ENCODE measurements at regions not wholly inside any gene's neighbourhood (a gene's known extent, or its start where the extent isn't known, plus 50 kb on each side); places are given as distances from the start of the nearest gene placed in this dataset.
"Not testable (repeated sequence)": the region's sequence is repeated elsewhere in the genome, so short reads cannot be mapped to it uniquely, and the experiment has no call there.

DNA sequence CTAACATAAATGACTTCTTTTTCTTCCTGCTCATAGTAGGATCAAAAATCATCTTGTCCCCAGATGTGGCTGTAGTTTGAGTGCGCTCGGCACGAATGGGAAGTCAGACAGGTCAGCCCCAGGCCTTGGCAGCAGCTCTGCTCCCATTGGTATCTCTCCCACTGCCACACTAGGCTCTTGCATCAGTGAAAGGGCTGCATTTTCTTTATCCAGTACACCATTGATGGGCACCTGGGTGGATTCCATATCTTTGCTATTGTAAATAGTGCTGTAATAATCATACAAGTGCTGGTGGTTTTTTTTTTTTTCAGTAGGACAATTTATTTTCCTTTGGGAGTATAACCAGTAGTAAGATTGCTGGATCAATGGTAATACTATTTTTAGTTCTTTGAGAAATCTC is 865.5 kb downstream of the CCDC85A start:
- no peak for DNase-seq

DNA sequence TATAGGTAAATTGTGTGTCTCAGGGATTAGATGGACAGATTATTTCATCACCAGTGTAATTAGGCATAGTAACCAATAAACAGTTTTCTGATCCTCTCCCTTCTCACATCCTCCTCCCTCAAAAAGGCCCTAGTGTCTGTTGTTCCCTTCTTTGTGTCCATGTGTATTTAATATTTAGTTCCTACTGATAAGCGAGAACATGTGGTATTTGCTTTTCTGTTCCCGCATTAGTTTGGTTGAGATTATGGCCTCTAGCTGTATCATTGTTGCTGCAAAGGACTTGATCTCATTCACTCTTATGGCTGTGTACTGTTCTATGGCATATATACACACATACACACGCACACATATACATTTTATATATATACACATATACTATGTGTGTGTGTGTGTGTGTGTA is 866.2 kb downstream of the CCDC85A start:
- no peak for DNase-seq

GRCh38 chr2:57066301-57066700 is 882.5 kb downstream of the CCDC85A start:
- DNase-seq: not testable (repeated sequence)

GRCh38 chr2:57075226-57075625 is 891.4 kb downstream of the CCDC85A start:
- no peak for DNase-seq

DNA sequence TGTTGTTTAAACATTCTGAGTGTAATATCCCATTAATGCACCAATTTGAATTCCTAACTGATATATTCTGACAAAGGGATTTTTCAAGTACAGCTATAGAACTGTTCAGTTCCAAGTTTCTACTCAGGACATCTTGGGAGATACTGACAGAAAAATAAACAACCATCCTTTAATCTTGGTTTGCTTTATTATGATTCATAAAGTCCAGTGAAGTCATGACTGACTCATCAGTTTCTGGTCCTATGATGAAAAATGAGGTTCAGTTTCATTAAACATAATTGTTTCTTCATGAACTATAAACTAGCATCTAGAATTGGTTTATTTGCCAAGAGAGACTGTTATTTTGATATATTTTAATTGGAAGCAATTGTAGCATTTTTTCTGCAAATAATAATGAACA is 896.2 kb downstream of the CCDC85A start:
- DNase-seq: no peak

DNA sequence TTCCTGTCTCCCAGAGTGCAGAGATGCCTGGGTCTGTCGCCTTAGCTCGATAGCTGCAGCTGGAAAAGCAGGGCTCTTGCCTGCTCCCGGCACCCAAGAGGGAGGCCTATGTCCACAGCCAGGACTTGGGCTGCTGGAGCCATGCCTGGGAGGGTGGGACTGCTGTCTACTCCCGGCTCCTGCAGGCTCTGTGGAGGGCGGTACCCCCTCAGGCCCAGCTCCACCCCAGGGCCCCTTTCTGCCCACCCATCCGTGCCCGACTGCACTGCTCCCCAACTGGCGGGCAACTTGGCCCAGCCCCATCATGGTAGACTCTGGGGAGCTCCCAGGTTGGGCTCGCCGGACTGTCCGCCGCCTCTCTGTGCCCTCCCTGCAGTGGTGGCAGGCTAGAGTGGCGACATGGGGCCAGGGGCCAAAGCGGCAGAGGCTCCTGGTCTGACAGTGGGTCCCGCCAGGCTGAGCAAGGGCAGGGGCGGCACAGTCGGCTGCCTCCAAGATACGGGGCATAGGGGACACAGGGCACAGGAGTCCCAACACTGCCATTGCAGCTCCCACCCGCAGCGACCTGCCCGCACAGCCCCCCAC is 901.0 kb downstream of the CCDC85A start:
- no peak for DNase-seq

- no peak for DNase-seq
These were observed 909.2 kb downstream of the CCDC85A start for GRCh38 chr2:57093020-57093419.

GRCh38 chr2:57097855-57098254 is 914.1 kb downstream of the CCDC85A start:
- no peak for DNase-seq

- DNase-seq: no peak
These were observed 916.6 kb downstream of the CCDC85A start for GRCh38 chr2:57100436-57100835.

DNA sequence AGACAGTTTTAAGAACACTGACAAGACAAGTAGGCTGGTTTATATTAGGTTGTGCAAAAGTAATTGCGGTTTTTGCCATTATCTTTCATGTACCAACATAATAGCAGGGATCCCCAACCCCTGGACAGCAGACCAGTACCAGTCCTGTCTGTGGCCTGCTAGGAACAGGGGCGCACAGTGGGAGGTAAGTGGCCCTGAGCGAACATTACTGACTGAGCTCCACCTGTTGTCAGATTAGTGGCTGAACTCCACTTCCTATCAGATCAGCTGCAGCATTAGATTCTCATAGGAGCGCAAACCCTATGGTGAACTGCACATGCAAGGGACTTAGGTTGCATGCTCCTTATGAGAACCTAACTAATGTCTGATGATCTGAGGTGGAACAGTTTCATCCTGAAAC is 921.9 kb downstream of the CCDC85A start:
- DNase-seq: no peak

DNA sequence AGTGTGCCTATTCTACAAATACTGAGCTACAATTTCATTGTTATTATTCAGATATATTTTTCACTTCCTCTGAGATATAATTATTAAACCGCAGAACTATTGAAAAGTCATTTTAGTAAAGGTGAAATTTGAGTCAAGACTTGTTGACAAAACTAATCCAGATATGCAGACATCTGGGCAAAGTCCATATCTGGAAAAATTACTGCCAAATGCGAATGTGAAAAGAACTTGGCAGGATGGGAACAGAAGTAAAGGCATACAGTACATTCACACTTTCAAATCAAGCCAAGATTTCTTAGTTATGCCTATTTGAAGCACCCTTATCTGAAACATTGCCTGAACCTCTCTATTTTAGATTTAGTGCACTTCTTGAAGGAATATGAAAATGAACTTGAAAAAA is 923.6 kb downstream of the CCDC85A start:
- DNase-seq: no peak

DNA sequence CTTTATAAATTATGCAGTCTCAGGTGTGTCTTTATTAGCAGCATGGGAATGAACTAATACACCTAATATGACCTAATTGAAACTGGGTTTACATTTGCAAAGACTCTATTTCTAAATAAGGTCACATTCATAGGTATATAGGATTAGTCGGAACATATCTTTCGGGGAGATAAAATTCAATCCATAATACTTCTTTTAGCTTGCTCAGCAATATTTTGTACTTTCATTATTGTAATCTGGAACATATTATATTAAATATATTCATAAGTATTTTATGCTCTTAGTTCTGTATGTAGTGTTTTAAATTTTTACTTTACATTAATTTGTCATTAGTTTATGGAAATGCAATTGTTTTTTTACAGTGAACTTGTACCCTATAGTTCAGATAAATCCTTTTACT is 927.7 kb downstream of the CCDC85A start:
- DNase-seq: no peak

DNA sequence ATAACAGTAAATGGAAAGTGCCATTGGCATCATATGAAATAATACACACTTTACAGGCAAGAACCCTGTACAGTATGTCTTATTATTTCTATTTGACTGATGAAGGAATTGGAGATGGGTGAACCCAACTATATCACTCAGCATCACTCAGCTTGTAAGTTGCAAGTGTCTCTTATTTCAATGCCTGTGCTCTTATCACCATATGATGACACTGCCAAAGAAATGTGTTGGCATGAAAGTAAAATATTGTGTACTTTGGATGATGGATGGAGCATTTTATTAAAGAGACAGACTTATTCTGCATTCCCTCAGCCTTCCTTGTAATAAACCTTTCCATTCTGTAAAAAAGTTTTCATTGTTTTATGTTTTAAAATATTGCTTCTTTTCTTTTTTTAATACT is 927.5 kb upstream of the VRK2 start:
- no peak for DNase-seq

GRCh38 chr2:57126410-57126809 is 920.2 kb upstream of the VRK2 start:
- DNase-seq: no peak

- DNase-seq: no peak
These were observed 907.4 kb upstream of the VRK2 start for GRCh38 chr2:57139179-57139578.

GRCh38 chr2:57141269-57141668 is 905.3 kb upstream of the VRK2 start:
- no peak for DNase-seq

GRCh38 chr2:57146951-57147350 is 899.7 kb upstream of the VRK2 start:
- no peak for DNase-seq

DNA sequence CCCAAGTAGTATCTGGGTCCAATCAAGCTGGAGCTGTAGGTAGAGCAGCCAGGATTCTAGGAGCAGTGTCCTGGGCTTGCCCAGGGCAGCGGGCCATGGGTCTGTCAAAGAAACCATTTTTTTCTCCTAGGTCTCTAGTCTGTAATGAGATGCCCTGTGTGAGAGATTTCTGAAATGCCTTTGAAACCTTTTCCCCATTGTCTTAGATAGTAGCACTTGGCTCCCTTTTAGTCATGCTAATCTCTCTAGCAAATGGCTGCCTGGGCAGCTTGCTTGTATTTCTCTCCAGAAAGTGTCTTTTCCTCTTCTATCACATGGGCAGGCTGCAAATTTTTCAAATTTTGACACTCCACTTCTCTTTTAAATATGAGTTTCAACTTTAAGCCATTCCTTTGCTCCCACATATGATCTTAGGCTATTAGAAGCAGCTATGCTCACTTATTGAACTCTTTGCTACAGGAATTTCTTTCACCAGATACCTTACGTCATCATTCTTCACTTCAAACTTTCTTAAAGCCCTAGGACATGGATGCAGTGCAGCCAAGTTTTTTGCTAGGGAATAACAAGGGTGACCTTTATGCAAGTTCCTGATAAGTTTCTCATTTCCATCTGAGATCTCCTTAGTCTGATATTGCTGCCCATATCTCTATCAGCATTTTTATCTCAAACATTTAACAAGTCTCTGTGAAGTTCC is 890.2 kb upstream of the VRK2 start:
- no peak for DNase-seq

GRCh38 chr2:57160976-57161375 is 885.6 kb upstream of the VRK2 start:
- DNase-seq: no peak

- no peak for DNase-seq
These were observed 869.4 kb upstream of the VRK2 start for GRCh38 chr2:57177176-57177575.

DNA sequence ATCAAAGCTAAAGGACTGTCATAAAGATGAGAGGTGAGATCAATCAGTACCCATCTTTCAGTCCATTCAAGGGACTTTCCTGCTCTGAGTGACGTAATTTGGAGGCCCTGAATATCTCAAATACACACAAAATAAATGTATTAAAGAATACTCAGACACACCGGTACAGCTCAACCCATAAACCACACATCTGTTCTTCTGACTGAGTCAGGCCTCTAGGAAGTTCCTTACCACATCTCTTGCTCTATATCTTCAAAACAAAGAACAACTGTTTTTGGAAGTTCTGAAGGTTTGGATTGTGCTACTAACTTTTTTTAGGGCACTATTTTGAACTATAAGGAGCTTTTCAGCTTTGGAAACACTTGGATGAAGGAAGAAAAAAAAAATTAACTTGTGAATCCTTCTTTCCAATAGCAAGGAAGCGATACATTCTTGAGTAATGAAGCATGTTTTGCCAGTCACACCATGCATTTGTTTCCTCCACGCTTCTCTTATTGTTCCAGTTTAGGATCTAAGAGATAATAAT is 866.5 kb upstream of the VRK2 start:
- no peak for DNase-seq

DNA sequence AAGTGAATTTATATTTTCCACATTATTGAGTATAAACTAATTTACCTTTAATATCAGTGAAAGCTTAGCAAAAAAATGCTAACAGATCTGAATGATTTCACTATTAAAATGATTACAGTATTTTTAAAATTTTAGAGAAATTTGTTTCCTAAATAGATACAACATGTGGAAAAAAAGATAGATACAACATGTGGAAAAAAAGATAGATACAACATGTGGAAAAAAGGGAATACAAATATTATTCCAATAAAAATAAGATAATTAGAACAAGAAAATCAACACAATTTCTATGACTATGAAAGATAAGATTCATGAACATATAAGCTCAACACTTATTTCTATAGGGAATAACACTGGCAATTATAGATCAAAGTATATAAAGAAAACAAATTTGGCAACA is 865.9 kb upstream of the VRK2 start:
- no peak for DNase-seq

GRCh38 chr2:57181315-57182038 is 865.1 kb upstream of the VRK2 start:
- DNase-seq: no peak

DNA sequence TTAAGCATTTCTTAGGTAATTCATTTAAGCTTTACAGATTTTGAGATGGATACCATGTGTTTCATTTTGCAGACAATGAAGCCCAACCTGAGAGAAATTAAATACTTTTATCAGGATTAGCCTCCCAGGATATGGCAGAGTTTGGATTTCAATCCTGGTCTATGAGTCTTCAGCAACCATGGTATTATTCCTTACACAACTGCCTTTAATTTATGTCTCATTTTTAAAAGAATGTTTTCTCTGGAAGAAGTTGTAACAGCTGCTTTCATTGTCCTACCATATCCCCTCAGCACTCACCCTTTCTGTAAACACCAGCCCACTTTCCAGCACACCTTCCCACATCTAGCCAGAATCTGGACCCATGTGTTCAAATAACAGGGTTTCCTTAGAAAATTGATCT is 863.7 kb upstream of the VRK2 start:
- no peak for DNase-seq
